Smooth muscle cell (in vitro differentiated cells): ENCODE measurements at regions not wholly inside any gene's neighbourhood (a gene's known extent, or its start where the extent isn't known, plus 50 kb on each side); places are given as distances from the start of the nearest gene placed in this dataset.

ENCODE experiments used
- DNase-seq: peaks from one replicate; lab custom pipeline; 2025; ENCODE audit not compliant: unreplicated experiment; lab: John Stamatoyannopoulos, UW
- H2AFZ ChIP-seq: fragments of 200-600 bp; sonication (generic); 2 replicates; pipeline ENCODE4 v1.6.0; 2016; ENCODE audit warnings: antibody characterized with exemption, low read depth, mild to moderate bottlenecking
- H3F3A ChIP-seq: fragments of 200-600 bp; sonication (generic); 2 replicates; pipeline ENCODE4 v1.6.0; 2017; ENCODE audit warnings: antibody characterized with exemption, low read depth
- H3K27ac ChIP-seq: fragments of 200-600 bp; sonication (generic); 2 replicates; pipeline ENCODE4 v1.5.1; 2016; ENCODE audit warnings: low read depth, mild to moderate bottlenecking
- H3K27me3 ChIP-seq: fragments of 200-600 bp; sonication (generic); 2 replicates; pipeline ENCODE4 v1.6.1; 2016; ENCODE audit warnings: low read depth, mild to moderate bottlenecking
- H3K36me3 ChIP-seq: fragments of 200-600 bp; sonication (generic); 2 replicates; pipeline ENCODE4 v1.5.1; 2016; ENCODE audit warnings: low read depth
- H3K4me1 ChIP-seq: fragments of 200-600 bp; sonication (generic); 2 replicates; pipeline ENCODE4 v1.5.1; 2016; ENCODE audit warnings: low read depth
- H3K4me2 ChIP-seq: fragments of 200-600 bp; sonication (generic); 2 replicates; pipeline ENCODE4 v1.6.0; 2016; ENCODE audit warnings: mild to moderate bottlenecking
- H3K4me3 ChIP-seq: fragments of 200-600 bp; sonication (generic); 2 replicates; pipeline ENCODE4 v1.5.1; 2016; ENCODE audit warnings: mild to moderate bottlenecking
- H3K79me2 ChIP-seq: fragments of 200-600 bp; sonication (generic); 2 replicates; pipeline ENCODE4 v1.6.0; 2016; ENCODE audit warnings: low read depth, mild to moderate bottlenecking
- H3K9ac ChIP-seq: fragments of 200-600 bp; sonication (generic); 2 replicates; pipeline ENCODE4 v1.6.0; 2016; ENCODE audit warnings: low read depth
- H3K9me3 ChIP-seq: fragments of 200-600 bp; sonication (generic); replicated peaks from 2 replicates; pipeline ENCODE4 v1.5.1; 2016; ENCODE audit warnings: low read depth
- H4K20me1 ChIP-seq: fragments of 200-600 bp; sonication (generic); 2 replicates; pipeline ENCODE4 v1.6.0; 2016; ENCODE audit warnings: low read depth
- CTCF ChIP-seq: fragments of 200-600 bp; sonication (generic); IDR thresholded peaks from 2 replicates; pipeline ENCODE4 v1.5.1; 2017; ENCODE audit warnings: borderline replicate concordance, mild to moderate bottlenecking, antibody characterized with exemption; ENCODE audit not compliant: insufficient read depth, poor library complexity, severe bottlenecking
- WGBS: methylation state at CpG from one replicate; pipeline ENCODE4 v1.1.7; 2016; ENCODE audit warnings: low lambda C conversion rate; 5-methylcytosine and 5-hydroxymethylcytosine counted together

DNA sequence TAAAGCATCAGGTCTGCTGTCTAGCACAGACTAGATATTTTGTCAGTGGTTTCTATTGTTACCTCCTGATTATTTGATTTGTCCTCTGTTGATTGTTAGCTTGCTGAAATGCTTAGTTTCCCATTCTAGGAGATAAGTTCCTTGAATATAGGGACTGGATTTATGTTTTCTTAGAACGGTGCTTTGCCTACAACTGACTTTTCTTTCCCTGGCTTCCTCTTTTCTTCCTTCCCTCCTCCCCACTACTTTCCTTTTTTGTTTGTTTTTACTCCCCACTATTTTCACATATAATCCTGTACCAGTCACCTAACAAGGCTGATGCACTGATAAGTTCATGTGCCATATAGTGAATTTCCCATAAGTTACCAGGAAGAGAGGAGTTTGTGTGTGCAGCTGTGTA, 58.5 kb upstream of the METAP2 start:
- Histone ChIP-seq H2AFZ (no peak overlapping the region), H3K4me2 (no peak overlapping the region), H3K36me3 (no peaks in the 10 kb centered on the region), H3K79me2 (no peaks in the 10 kb centered on the region), H3K27me3 (no peaks in the 10 kb centered on the region), H3K4me3 (no peak overlapping the region), H3K27ac (no peak overlapping the region), H3K4me1 (no peaks in the 10 kb centered on the region), H3K9me3 (no peaks in the 10 kb centered on the region), H3F3A (peaks cover 17% of the 10 kb centered on the region), H4K20me1 (no peaks in the 10 kb centered on the region), H3K9ac (no peak overlapping the region)
- 100% methylated on average over 1 of the region's 1 CpG for WGBS
- no peak for DNase-seq
- TF ChIP-seq CTCF: no peak

GRCh38 chr12:95416111-95416636, 57.8 kb upstream of the METAP2 start:
- no peak overlapping the region for H3K9ac ChIP-seq
- H3K4me1 ChIP-seq: no peaks in the 10 kb centered on the region
- no peak for DNase-seq
- H3K27me3 ChIP-seq: no peaks in the 10 kb centered on the region
- H3K4me2 ChIP-seq: no peak overlapping the region
- no peaks in the 10 kb centered on the region for H3K36me3 ChIP-seq
- WGBS: 73% methylated on average over 5 of the region's 5 CpGs
- H3K79me2 ChIP-seq: no peaks in the 10 kb centered on the region
- no peaks in the 10 kb centered on the region for H4K20me1 ChIP-seq
- no peaks in the 10 kb centered on the region for H3K9me3 ChIP-seq
- peaks cover 17% of the 10 kb centered on the region for H3F3A ChIP-seq
- TF ChIP-seq CTCF: no peak
- no peak overlapping the region for H3K4me3 ChIP-seq
- H3K27ac ChIP-seq: no peak overlapping the region
- no peak overlapping the region for H2AFZ ChIP-seq

- no peak overlapping the region for H3K4me2 ChIP-seq
- no peaks in the 10 kb centered on the region for H3K36me3 ChIP-seq
- H3K4me1 ChIP-seq: no peaks in the 10 kb centered on the region
- no peaks in the 10 kb centered on the region for H3K27me3 ChIP-seq
- H3K4me3 ChIP-seq: no peak overlapping the region
- H3K9me3 ChIP-seq: no peaks in the 10 kb centered on the region
- peaks cover 7% of the 10 kb centered on the region for H3F3A ChIP-seq
- no peak overlapping the region for H3K27ac ChIP-seq
- H3K9ac ChIP-seq: no peak overlapping the region
- WGBS: 94% methylated on average over 2 of the region's 2 CpGs
- no peak for TF ChIP-seq CTCF
- no peaks in the 10 kb centered on the region for H3K79me2 ChIP-seq
- no peak for DNase-seq
- H2AFZ ChIP-seq: no peak overlapping the region
- H4K20me1 ChIP-seq: no peaks in the 10 kb centered on the region
Observed at GRCh38 chr12:95417372-95417771, 56.6 kb upstream of the METAP2 start.

DNA sequence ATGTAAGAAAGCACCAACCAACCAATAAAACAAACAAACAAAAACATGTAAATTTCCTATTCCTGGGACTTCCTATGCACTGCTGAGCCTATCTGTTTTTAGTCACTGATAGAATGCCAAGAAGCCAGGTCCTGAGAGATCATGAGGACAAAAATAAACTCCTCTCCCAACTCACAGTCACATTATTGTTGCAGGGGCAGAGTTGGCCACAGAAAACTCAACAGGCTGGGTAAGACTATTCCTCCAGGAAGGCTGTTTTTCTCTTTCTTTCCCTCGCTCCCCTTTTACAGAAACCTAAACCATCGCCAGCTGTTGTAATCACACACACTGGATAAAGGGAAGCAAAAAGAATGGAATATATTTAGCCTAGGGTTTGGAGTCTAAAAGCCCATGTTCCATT, 55.8 kb upstream of the METAP2 start:
- H2AFZ ChIP-seq: peak overlapping the region; percentile 54
- H4K20me1 ChIP-seq: no peaks in the 10 kb centered on the region
- H3K9me3 ChIP-seq: no peaks in the 10 kb centered on the region
- H3K4me1 ChIP-seq: no peaks in the 10 kb centered on the region
- H3K27ac ChIP-seq: no peak overlapping the region
- DNase-seq: no peak
- H3K79me2 ChIP-seq: no peaks in the 10 kb centered on the region
- no peaks in the 10 kb centered on the region for H3K36me3 ChIP-seq
- H3K27me3 ChIP-seq: no peaks in the 10 kb centered on the region
- peaks cover 4% of the 10 kb centered on the region for H3F3A ChIP-seq
- 94% methylated on average over 2 of the region's 2 CpGs for WGBS
- no peak for TF ChIP-seq CTCF
- no peak overlapping the region for H3K9ac ChIP-seq
- no peak overlapping the region for H3K4me3 ChIP-seq
- no peak overlapping the region for H3K4me2 ChIP-seq
